Kidney glomerular epithelial cell (primary cell): ENCODE measurements at regions not wholly inside any gene's neighbourhood (a gene's known extent, or its start where the extent isn't known, plus 50 kb on each side); places are given as distances from the start of the nearest gene placed in this dataset.
"Not testable (repeated sequence)": the region's sequence is repeated elsewhere in the genome, so short reads cannot be mapped to it uniquely, and the experiment has no call there.

Source experiments
- DNase-seq: peaks from one replicate; lab custom pipeline; 2025; lab: John Stamatoyannopoulos, UW

DNA sequence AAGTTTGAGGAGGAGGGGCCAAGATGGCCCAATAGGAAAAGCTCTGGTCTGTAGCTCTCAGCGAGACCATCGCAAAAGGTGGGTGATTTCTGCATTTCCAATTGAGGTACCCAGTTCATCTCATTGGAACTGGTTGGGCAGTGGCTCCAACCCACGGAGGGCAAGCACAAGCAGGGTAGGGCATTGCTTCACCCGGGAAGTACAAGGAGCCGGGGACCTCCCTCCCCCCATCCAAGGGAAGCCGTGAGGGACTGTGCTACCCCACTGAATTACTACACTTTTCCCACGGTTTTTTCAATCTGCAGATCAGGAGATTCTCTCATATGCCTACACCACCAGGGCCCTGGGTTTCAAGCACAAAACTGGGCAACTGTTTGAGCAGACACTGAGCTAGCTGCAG is 58.0 kb upstream of the EFCAB3 start:
- DNase-seq: no peak

DNA sequence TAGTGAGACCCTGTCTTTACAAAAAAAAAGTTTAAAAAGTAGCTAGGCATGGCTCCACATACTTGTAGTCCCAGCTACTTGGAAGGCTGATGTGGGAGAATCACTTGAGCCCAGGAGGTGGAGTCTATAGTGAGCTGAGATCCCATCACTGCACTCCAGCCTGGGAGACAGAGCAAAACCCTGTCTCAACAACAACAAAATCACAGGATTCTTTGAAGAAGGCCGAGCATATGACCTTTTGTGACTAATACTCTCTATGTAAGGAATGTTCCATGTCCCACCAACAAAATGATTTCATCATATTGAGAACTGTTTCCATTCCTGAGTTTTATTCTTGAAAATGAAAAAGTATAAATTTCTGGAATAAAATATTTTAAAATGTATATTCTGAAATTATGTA is 58.9 kb upstream of the EFCAB3 start:
- DNase-seq: no peak

DNA sequence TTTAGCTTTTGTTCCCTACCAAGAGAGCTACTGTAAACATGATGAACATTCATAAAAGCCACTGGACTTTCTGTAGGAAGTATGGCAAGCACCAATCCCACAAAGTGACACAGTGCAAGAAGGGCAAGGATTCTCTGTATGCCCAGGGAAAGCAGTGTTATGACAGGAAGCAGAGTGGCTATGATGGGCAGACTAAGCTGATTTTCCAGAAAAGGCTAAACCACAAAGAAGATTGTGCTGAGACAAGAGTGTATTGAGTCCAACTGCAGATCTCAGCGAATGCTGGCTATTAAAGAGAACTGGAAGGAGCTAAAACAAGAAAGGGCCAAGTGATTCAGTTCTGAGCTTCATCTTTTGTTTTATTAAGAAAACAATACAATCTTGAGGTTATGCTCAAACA is 60.5 kb upstream of the EFCAB3 start:
- no peak for DNase-seq

DNA sequence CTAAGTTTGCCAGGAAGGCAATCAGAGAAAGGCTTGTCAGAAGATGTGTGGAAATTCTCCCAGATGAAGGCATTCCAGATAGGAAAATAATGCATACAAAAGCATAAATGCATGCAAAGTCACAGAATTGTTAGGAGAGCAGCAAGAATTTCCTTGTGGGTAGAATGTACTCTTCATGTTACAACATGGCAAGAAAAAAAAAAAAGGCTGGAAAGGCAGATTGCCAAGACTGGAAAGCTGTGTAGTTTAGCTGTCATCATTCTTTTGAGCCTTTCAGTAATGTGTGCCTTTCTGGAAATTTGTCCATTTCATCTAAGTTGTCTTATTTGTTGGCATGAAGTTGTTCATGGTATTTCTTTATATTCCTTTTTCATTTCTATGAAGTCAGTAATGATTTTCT is 71.0 kb upstream of the EFCAB3 start:
- no peak for DNase-seq

DNA sequence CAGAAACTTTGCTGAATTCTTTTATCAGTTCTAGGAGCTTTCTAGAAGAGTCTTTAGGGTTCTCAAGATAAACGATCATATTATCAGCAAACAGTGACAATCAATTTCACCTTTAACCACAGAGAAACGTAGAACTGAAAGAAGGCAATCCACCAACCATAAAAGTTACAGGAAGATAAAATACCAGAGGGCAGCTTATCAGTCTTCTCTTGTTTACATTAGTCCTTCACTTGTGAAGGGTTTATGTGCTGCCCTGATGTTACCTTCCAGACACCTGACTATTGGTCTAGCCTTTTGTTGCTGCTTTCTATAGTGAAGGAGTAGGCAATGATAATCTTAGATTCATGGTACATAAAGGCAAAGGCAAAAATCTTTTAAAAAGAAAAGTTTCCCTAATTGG is 73.2 kb upstream of the EFCAB3 start:
- DNase-seq: no peak

DNA sequence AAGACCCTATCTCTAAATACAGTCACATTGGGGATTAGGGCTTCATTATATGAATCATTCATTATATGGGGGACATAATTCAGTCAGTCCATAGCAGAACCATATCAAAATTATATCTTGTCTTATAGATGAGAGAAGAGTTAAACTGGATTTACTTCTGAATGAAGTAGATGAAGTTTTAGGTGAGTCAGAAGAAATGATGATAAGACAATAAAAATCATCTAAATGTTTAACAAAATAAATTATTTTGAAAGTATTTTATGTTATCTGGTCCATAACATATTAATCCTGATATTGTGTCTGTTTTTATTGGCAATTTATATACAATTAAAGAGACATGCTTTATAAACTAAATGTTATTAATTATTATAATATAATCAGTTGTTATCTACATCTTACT is 76.9 kb upstream of the EFCAB3 start:
- no peak for DNase-seq

DNA sequence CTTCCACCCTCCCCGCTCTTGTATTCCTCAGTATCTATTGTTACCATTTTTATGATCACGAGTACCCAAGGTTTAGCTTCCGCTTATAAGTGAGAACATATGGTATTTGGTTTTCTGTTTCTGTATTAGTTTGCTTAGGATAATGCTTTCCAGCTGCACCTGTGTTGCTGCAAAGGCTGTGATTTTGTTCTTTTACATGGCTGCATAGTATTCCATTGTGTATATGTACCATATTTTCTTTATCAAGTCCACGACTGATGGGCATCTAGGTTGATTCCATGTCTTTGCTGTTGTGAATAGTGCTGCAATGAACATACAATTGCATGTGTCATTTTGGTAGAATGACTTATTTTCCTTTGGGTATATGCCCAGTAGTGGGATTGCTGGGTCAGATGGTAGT is 79.7 kb upstream of the EFCAB3 start:
- no peak for DNase-seq

DNA sequence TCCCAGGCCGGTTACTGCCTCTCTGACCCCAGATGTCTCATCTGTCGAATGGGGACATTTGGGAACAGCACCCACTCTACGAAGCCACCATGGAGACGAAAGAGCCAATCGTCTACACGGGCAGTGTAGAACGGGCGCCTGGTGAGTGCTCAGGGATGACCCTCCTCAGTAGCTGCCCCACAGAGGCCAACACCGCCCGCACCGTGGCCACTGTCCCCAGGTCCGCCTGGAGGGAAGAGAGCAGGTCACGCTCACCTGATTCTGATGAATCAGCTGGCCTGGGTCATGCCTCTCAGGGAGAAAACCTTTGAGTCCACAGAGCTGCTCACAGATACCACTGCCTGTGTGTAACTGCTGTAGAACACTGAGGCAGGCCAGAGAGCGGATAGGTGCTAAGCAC is 105.1 kb upstream of the EFCAB3 start:
- not testable (repeated sequence) for DNase-seq

DNA sequence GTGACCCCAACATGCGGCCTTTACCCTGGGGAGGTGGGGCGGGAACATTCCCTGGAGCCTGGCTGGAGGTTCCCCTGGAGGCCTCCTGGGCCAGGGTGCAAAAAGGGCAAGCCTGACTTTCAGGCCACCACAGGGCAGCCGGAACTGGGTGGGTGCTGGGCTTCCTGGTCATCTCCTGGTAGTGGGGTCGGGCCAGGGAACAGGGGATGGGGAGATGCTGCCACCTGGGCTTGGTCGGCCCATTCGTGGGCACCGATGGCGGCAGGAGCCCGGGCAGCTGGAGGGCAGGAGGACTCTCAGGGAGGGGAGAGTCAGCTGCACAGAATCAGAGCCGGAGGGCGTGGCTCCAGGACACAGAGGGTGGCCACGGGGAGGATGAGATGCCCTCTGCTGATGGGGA is 112.0 kb upstream of the EFCAB3 start:
- not testable (repeated sequence) for DNase-seq

DNA sequence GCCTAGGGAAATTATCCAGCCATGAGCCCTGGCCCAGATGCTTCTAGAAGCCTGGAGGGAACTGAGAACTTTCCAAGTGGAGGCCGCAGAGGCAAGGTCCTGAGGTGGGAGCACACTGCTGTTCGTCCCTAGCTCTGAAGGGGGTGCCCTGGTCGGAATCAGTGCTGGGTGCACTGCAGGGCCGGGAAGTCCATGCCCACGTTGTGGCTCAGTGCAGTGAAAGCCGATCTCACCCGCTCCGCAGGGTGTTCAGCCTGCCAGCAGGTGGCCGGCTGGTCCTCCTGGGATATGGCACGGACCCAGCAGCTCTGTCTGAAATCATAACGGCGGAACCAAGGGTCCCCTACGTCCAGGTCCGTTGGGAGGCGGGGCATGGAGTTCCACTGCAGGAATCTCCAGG is 115.4 kb upstream of the EFCAB3 start:
- not testable (repeated sequence) for DNase-seq

DNA sequence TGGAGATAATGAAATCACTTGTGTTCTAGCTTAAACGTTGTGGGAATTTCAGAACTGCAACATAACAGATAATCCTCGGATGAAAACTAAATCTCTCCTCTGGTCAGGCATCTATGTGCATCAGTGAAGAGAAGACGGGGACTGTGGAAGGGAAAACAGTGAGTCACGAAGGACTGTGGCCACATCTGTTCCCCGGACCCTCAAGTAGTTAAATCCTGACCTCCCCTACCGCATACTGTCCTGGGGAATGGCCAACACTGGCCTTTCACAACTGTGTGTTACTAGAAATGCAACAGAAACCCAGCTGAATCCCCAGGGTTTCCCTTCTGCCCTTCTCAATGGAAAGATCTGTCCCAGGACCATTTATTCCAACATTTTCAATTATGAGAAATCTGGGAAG is 124.6 kb upstream of the EFCAB3 start:
- not testable (repeated sequence) for DNase-seq

DNA sequence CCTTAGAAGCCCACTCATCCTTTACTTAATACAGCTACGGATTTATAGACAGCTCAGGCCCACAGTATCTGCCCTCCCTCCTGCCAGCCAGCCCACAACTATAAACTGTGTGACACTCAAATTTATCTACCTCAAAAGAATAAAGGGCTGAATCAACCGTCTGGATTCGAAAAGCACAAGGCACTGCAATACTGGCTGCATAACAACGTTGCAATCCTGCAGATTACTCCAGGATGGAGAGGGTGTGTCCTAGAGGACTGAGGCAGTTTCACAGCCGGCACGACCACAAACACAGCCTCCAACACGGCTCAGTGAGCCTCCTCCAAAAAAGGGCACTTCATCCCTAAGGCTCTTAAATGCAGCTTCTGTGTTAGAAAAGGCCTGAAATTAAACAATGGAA is 138.3 kb upstream of the EFCAB3 start:
- not testable (repeated sequence) for DNase-seq

DNA sequence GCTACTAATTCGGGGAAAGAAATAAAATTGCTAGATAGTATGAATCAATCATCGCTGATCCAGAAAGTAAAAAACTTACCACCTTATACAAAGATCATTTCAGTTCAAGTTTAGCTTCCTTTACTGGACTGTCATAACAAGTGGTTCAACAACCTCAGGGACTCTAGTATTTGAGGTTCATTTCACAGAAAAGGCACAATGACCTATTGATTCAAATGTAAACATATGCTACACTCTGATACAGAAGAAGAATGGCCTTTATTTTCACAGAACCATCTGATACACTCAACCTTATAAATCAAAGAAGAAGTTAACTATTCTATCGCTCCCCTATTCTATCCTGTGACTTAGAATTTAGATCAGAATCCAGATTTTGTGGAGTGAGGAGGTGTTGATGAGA is 140.8 kb upstream of the EFCAB3 start:
- DNase-seq: not testable (repeated sequence)

DNA sequence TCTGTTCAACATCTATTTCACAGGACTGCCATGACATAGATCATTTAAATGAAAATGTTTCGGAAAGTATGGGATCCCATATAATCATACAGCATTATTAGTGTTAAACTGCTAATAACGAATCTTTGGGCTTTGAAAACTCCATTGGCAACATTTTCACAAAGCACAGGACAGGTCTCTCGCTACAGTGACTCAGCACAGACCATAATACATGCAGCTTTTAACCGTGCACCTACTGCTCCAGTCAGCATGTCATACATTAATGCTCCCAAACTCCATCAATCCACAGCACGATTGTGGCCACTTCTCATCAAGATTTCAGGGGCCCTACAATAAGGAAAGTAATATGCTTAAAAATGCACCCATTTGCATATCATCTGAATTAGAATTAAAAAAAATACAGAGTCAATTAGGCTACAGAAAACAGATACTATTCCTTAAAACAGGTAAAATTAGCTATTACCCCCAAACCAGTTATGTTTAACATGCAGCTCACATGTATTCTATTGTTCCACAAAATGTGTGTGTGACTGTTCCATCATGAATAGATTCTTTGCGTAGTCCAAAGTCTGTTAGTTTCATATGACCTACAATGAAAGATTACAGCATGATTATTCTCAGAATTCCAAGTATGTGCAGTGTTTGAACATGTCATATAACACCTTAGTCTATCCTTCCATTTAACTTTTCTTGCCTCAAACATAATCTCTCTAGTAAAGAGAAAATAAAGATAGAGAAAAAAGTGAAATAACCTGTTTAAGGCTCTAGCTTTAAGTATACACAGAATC is 141.6 kb upstream of the EFCAB3 start:
- DNase-seq: not testable (repeated sequence)

DNA sequence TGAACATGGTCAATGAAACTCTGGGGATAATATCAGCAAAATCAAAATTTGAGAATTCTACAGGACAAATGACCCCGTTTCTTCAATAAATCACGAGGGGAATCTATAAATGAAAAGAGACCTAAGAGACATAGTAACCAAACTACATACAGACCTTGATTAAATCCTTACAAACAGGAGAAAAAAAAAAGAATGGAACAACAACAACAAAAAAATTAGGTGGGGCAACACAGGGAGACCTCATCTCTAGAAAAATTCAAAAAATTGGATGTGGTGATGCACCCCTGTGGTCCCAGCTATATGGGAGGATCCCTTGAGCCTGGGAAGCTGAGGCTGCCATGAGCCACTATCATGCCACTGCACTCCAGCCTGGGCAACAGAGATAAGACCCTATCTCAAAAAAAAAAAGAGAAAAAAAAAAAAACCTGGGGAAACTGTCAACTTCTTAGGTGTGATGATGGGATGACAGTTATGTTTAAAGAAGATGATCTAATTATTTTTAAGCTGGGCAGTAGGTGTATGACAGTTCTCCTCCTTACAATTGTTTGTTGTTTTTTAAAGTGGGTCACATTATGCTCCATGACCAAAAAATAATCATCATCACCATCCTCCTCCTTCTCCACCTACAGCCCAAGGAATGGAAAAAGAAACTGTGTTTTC is 146.4 kb upstream of the EFCAB3 start:
- not testable (repeated sequence) for DNase-seq

DNA sequence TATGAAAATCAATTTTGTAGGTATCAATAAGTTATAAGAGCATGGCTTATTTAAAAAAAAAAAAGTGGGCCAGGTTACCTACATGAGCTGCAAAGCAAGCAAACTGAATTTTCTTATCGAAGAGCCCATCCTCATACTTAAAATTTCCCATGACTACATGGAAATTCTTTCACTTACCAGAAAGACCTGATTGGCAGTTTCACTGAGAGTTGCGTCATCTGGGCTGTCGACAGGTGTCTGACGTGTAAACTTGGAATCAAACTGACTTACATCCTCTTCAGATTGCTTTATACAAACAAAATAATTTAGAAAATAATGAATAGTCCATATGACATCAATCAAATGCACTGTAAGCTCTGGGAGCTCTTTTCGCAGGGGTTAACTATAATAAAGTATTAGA is 149.1 kb upstream of the EFCAB3 start:
- DNase-seq: not testable (repeated sequence)

DNA sequence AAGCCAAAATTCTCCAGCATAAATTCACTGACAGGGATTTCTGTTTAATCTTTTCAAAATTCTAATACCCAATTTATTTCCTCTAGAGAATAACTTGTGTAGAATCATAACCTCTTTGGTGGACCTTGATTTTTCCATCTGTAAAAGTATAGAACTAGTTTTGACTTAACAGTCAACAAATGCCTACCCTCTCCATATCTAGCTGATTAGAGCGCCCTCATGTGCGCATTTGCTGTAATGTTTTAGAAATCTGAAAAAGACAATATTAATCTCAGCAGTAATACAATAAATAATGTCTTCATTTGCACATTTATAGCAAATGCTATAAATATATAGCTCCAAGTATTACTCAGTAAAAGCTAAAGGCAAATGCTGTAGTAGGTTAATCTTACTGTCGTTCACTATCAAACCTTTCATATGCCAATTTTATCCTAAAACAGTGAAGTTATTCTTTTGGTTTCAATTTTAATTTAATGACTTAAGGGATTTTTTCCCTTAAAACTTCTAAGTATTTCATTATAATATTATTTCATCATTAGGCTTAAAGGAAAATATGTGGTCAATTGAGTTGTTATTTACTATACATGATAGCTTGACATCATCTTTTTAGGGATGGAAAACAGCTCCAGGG is 153.6 kb upstream of the EFCAB3 start:
- DNase-seq: not testable (repeated sequence)

DNA sequence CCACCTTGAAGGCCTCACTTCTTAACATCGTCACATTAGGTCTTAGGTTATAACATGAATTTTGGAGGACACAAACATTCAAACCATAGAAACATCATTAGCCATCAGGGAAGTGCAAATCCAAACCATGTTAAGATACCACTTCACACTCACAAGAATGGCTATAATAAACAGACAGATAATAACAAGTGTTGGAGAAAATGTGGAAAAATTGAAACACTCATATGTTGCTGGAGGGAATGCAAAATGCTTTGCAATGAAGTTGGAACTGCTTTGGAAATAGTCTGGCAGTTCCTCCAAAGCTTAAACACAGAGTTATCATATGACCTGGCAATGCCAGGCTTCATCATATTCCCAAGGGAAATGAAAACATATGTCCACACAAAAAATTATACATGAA is 156.8 kb upstream of the EFCAB3 start:
- DNase-seq: not testable (repeated sequence)

DNA sequence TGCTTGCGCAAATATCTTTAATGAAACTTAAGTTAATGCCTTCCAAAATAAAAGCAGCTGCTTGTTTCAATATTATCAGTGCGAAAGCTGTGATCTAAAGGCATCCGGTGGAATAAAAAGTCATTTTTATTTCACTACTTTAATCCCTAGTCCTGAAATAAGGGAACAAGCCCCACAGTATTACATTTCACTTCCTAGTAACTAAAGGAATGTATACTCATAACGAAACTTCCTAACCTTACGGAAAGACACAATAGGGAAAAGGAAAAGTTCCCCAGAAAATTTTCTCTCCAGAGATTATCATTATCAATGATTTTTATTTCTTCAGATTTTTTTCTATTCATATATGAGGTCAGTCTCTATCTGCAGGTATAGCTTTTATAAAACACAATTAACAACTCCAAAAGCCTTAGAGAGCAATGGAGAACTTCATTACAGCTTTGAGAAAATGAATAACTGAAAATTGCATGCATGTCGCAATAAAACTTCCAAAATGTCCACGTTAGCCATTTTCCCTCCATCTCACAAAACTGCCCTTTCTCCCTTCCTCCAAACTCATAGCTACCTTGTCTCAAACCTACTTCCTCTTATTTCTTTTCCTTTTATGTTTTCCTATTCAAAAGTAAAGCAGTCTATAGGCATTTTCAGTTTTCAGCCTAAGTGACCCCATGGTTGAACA is 154.3 kb upstream of the MED13 start:
- no peak for DNase-seq

DNA sequence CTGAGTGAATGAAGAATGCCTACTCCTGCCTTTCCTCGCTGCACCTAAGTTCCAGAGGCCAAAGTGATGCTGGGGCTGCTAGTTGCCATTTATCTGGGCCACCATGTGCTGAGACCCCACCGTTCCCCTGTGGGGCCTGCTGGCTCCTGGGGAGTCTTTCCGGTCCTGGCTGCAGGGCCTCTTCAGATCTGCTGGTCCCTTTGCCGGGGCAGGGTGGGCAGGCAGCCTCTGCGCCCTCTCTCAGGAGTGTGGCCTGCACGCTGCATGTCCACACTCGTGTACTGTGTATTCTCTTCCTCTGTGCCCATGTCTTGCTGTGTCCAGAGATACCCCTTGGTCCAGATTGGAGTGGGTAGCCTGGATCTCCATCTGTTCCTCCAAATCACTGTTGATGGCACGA is 151.8 kb upstream of the MED13 start:
- DNase-seq: no peak

DNA sequence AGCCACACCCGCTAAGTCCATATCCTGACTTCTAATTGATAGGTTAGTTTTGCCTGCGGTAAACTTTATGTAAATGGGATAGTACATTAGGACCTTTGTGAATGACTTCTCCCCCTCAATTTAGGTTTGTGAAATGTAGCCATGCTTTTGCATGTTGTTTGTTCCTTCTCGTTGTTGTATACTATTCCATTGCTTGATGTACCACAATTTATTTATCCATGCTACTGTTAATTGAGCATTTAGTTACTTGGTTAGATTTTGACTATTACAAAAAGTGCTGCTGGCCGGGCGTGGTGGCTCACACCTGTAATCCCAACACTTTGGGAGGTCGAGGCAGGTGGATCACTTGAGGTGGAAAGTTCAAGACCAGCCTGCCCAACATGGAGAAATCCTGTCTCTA is 150.8 kb upstream of the MED13 start:
- not testable (repeated sequence) for DNase-seq

DNA sequence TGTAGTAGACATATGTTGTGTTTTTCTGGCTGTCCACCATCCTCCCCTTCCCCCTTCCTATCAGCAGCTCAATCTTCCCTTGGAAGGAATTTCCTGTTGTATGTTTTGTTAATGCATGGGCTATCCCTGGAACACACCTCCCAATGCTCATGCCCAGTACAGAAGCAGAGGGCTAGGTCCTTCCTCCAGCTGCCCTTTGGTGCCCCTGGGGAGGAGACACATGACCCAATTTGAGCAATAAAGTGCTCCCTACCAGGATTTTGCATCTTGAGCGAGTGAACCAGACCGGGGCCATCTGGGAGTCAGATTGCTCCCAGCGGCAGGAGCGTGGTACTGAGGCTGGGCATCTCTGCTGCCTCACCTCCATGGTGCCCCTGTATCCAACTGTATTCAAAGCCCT is 141.5 kb upstream of the MED13 start:
- no peak for DNase-seq

DNA sequence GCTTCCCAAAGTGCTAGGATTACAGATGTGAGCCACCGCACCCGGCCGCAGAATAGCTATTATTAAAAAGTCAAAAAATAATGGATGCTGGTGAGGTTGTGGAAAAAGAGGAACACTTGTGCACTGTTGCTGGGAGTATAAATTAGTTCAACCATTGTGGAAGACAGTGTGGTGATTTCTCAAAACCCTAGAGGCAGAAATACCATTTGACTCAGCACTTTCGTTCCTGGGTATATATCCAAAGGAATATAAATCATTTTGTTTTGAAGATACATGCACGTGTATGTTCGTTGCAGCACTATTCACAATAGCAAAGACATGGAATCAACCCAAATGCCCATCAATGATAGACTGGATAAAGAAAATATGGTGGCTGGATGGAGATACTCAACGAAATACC is 132.1 kb upstream of the MED13 start:
- DNase-seq: not testable (repeated sequence)
